GM06990 (cell line): ENCODE measurements at regions not wholly inside any gene's neighbourhood (a gene's known extent, or its start where the extent isn't known, plus 50 kb on each side); places are given as distances from the start of the nearest gene placed in this dataset.

ENCODE experiments used
- DNase-seq: peaks from one replicate; pipeline ENCODE4 v3.0.0-alpha.2; 2011; ENCODE audit not compliant: insufficient read length; ENCODE audit errors: extremely low read depth
- H3K27me3 ChIP-seq: replicated peaks from 2 replicates; pipeline ENCODE4 v1.6.0; 2011; ENCODE audit warnings: low read length; ENCODE audit not compliant: control insufficient read depth, insufficient read depth
- H3K36me3 ChIP-seq: 2 replicates; pipeline ENCODE4 v1.5.1; 2011; ENCODE audit warnings: low read length; ENCODE audit not compliant: control insufficient read depth, insufficient read depth
- H3K4me3 ChIP-seq: replicated peaks from 2 replicates; pipeline ENCODE4 v1.5.1; 2011; ENCODE audit warnings: low read depth, mild to moderate bottlenecking, control low read depth, low read length
- CTCF ChIP-seq: IDR thresholded peaks from 2 replicates; pipeline ENCODE4 v1.5.1; 2011; ENCODE audit warnings: low read length, control low read depth, mild to moderate bottlenecking, inconsistent platforms; ENCODE audit not compliant: insufficient read depth, poor library complexity, severe bottlenecking

GRCh38 chr3:116643001-116643400, 66.6 kb upstream of the TUSC7 start:
- no peaks in the 10 kb centered on the region for H3K27me3 ChIP-seq
- no peak for TF ChIP-seq CTCF
- no peaks in the 10 kb centered on the region for H3K36me3 ChIP-seq
- DNase-seq = no peak
- no peak overlapping the region for H3K4me3 ChIP-seq

- H3K4me3 ChIP-seq = no peak overlapping the region
- no peaks in the 10 kb centered on the region for H3K27me3 ChIP-seq
- DNase-seq = no peak
- H3K36me3 ChIP-seq = no peaks in the 10 kb centered on the region
- no peak for TF ChIP-seq CTCF
Measured at GRCh38 chr3:116647996-116648395, 61.6 kb upstream of the TUSC7 start.
